Thyroid gland (tissue), 4 donors: ENCODE measurements at regions not wholly inside any gene's neighbourhood (a gene's known extent, or its start where the extent isn't known, plus 50 kb on each side); places are given as distances from the start of the nearest gene placed in this dataset.

Experiments used
- DNase-seq, 2 donors: peaks; one replicate each; pipeline ENCODE4 v3.0.0-alpha.2; 2019
- H3K27ac ChIP-seq, 3 donors: fragments of 200-600 bp; sonication (generic); 1 replicate in 2 of 3; 2 replicates in 1 of 3; pipeline ENCODE4 v1.5.1; 2016 to 2019; ENCODE audit warnings: mild to moderate bottlenecking in 1 of 3, moderate library complexity in 1 of 3
- H3K27me3 ChIP-seq: fragments of 200-600 bp; sonication (generic); one replicate; pipeline ENCODE4 v1.5.1; 2019
- H3K36me3 ChIP-seq, 2 donors: fragments of 200-600 bp; sonication (generic); one replicate each; pipeline ENCODE4 v1.5.1; 2016 to 2019
- H3K4me1 ChIP-seq, 2 donors: fragments of 200-600 bp; sonication (generic); one replicate each; pipeline ENCODE4 v1.5.1; 2017 to 2019
- H3K4me3 ChIP-seq, 3 donors: fragments of 200-600 bp; sonication (generic); replicated peaks in 1 of 3; 1 replicate in 2 of 3; 2 replicates in 1 of 3; pipeline ENCODE4 v1.5.1; 2016; ENCODE audit warnings: mild to moderate bottlenecking in 1 of 3
- H3K9me3 ChIP-seq: fragments of 200-600 bp; sonication (generic); one replicate; pipeline ENCODE4 v1.5.1; 2017
- POLR2A ChIP-seq, 2 donors: fragments of 450-650 bp; IDR thresholded peaks; one replicate each; pipeline ENCODE4 v1.6.1; 2017; ENCODE audit warnings: antibody characterized with exemption in 2 of 2, mild to moderate bottlenecking in 2 of 2, moderate library complexity in 1 of 2
- WGBS, 2 donors: methylation state at CpG; one replicate each; pipeline ENCODE4 v1.1.5; 2017; 5-methylcytosine and 5-hydroxymethylcytosine counted together
- intact Hi-C: fragments of 100-400 bp; cut with DNase I; formaldehyde crosslinking; loops from one replicate; pipeline ENCODE4 v1.15.1; 2023
- TF ChIP-seq, protein P1 (sequence below), 6 experiments: fragments of 200-600 bp in 3 of 6; fragments of 450-650 bp in 3 of 6; sonication (generic) in 3 of 6; IDR thresholded peaks; one replicate each; pipeline ENCODE4 v1.5.1; 2016 to 2019; ENCODE audit warnings: antibody characterized with exemption in 6 of 6, mild to moderate bottlenecking in 2 of 6, inconsistent platforms in 1 of 6, moderate library complexity in 1 of 6

DNA sequence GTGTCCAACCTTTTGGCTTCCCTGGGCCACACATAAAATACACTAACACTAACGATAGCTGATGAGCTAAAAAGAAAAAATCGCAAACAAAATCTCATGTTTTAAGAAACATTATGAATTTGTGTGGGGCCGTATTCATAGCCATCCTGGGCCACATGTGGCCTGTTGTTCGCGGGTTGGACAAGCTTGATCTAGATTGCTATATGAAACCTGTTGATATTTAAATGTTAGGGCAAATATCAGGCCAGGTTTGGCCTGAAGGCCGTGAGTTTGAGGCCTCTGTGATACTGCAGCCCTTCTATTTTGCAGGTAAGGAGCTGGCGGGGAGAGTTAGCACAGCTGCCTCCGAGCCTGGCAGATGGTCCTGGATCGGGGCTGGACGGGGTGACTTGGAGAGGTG lies 99.0 kb downstream of the CEBPB start:
- DNase-seq = no peak
- Histone ChIP-seq H3K27me3 (no peaks in the 10 kb centered on the region), H3K4me3 (no peak overlapping the region), H3K9me3 (no peaks in the 10 kb centered on the region), H3K27ac (peak overlapping the region in 2 of 3 donors; percentile 32 to 43), H3K4me1 (peaks cover 55 to 56% of the 10 kb centered on the region in 2 donors), H3K36me3 (no peaks in the 10 kb centered on the region)
- intact Hi-C loops = no loop called here
- 90 to 96% methylated on average over 10 of the region's 10 CpGs for WGBS, 2 donors
- TF ChIP-seq, protein P1, sequence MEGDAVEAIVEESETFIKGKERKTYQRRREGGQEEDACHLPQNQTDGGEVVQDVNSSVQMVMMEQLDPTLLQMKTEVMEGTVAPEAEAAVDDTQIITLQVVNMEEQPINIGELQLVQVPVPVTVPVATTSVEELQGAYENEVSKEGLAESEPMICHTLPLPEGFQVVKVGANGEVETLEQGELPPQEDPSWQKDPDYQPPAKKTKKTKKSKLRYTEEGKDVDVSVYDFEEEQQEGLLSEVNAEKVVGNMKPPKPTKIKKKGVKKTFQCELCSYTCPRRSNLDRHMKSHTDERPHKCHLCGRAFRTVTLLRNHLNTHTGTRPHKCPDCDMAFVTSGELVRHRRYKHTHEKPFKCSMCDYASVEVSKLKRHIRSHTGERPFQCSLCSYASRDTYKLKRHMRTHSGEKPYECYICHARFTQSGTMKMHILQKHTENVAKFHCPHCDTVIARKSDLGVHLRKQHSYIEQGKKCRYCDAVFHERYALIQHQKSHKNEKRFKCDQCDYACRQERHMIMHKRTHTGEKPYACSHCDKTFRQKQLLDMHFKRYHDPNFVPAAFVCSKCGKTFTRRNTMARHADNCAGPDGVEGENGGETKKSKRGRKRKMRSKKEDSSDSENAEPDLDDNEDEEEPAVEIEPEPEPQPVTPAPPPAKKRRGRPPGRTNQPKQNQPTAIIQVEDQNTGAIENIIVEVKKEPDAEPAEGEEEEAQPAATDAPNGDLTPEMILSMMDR (IDR thresholded peaks at IDR 0.05) = no peak
- no peak for TF ChIP-seq POLR2A (IDR thresholded peaks at IDR 0.05)

DNA sequence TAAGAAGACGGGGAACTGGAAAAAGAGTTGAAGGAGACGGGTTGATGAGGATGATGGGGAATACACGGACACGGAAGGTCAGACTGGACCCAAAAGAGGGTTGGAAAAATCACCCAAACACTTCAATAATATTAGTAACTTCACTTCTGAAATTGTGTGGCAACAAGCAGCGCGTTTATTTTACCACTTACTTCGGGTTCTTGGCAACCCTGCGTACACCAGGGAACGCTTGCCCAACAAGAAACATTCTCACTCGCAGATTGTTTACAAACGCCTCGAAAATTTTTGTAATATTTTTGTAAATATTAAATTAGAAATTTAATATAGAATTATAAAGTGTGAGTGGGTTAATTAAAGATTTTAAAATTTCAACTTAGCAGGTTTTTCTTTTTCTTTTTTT lies 99.5 kb downstream of the CEBPB start:
- Histone ChIP-seq H3K4me1 (peaks cover 50 to 51% of the 10 kb centered on the region in 2 donors), H3K36me3 (no peaks in the 10 kb centered on the region), H3K27me3 (no peaks in the 10 kb centered on the region), H3K27ac (no peak overlapping the region), H3K4me3 (no peak overlapping the region), H3K9me3 (no peaks in the 10 kb centered on the region)
- TF ChIP-seq POLR2A (IDR thresholded peaks at IDR 0.05) = no peak
- TF ChIP-seq, protein P1 (IDR thresholded peaks at IDR 0.05) = no peak
- 93 to 95% methylated on average over 12 of the region's 12 CpGs for WGBS, 2 donors
- intact Hi-C loops = no loop called here
- no peak for DNase-seq

DNA sequence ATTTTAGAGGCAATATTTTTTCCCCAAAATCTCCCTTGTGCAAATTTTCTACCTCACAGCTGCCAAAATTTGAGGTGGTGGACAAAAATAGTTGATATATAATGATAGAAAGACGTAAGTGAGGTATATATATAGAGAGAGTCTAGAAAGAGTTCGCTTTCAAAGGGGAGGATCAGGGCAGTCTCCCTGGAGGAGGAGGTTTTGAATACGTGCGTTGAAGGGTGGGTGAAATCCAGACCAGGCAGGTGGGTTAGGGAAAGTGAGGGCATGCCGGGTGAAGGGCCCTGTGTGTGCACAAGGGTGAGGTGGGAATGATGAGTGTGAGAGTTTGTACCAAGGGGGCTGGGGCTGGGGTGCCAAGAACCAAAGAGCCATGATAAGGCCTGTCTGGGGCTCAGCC lies 100.2 kb downstream of the CEBPB start:
- WGBS, 2 donors = 77 to 84% methylated on average over 5 of the region's 5 CpGs

DNA sequence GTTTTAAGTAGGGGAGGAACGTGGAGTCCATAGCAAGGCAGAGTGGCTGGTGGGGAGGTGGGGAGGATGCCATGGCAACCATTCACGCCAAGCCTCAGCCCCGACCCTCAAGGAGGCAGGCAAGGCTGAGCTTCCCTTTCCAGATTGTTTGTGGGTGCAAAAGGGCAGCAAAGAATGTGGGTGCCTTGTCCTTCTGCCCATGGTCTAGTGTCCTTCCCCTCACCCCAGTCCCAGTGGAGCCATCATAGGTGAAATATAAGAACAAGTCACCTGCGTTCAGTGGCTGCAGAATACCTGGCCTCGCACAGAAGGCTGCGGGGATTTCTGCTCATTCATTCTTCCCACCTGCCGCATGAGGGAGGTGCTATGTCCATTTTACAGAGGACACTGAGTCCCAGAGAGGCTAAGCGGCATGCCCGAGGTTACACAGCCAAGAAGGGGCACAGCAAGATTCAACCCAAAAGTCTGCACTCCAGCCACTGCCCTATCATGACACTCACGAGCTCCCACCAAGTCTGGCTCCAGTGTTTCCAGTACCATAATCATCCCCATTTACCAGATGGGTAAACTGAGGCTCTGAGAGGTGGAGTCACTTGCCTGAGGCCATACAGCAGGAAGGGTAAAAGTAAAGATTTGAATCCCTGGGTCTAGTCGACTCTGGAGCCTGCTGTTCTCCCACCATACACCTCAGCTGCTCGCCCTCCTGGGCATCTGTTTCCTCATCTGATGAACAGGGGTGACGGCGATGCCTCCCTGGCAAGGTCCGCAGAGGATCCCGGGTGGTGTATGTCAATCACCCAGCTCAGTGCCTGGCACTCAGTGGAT lies 100.8 kb downstream of the CEBPB start:
- no peak for DNase-seq
- Histone ChIP-seq H3K27ac (peak overlapping the region; percentile 80 to 89 (median 85)), H3K9me3 (no peaks in the 10 kb centered on the region), H3K27me3 (no peaks in the 10 kb centered on the region), H3K4me3 (no peak overlapping the region), H3K4me1 (peaks cover 44% of the 10 kb centered on the region in 2 donors), H3K36me3 (no peaks in the 10 kb centered on the region)
- intact Hi-C loops = no loop called here
- WGBS, 2 donors = 84 to 89% methylated on average over 16 of the region's 16 CpGs
- TF ChIP-seq, protein P1 (IDR thresholded peaks at IDR 0.05) = no peak
- TF ChIP-seq POLR2A (IDR thresholded peaks at IDR 0.05) = no peak

More for the DNA sequence above, 100.2 kb downstream of the CEBPB start:
- Histone ChIP-seq H3K4me3 (no peak overlapping the region), H3K36me3 (no peaks in the 10 kb centered on the region), H3K27me3 (no peaks in the 10 kb centered on the region), H3K4me1 (peaks cover 48 to 49% of the 10 kb centered on the region in 2 donors), H3K9me3 (no peaks in the 10 kb centered on the region), H3K27ac (peak overlapping the region; percentile 0 to 85 (median 80))
- DNase-seq = no peak
- intact Hi-C loops = no loop called here
- TF ChIP-seq POLR2A (IDR thresholded peaks at IDR 0.05) = no peak
- TF ChIP-seq, protein P1 (IDR thresholded peaks at IDR 0.05) = no peak

DNA sequence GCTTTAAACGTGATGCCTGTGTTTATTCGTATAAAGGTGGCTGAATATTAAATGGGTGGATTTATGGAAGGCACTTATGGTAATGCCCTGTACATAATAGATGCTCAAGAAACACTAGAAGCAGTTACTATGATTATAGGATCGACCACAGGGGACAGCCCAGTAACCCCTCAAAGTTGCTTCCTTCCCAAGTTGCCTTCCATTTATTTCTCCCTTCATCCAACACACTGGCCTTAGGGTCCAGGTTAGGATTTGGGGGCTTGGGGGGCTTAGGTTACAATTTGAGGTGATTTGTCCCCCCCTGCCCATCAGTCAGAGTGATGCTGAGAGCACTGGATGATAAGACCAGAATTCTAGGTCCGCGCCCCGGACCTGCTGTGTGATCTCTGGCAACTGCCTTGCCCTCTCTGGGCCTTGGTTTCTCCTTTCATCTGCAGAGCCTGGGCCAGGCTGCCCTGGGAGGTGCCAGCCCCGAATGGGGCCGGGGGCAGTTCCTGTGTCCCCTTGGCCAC lies 101.5 kb downstream of the CEBPB start:
- H3K4me3 ChIP-seq = no peak overlapping the region
- intact Hi-C loops = no loop called here
- no peak for DNase-seq
- H3K4me1 ChIP-seq = peaks cover 41 to 42% of the 10 kb centered on the region in 2 donors
- H3K27ac ChIP-seq = peak overlapping the region; percentile 80 to 89 (median 85)
- no peak for TF ChIP-seq POLR2A (IDR thresholded peaks at IDR 0.05)
- TF ChIP-seq, protein P1 (IDR thresholded peaks at IDR 0.05) = no peak
- no peaks in the 10 kb centered on the region for H3K27me3 ChIP-seq
- H3K36me3 ChIP-seq = no peaks in the 10 kb centered on the region
- 62 to 85% methylated on average over 6 to 8 of the region's 8 CpGs for WGBS, 2 donors
- no peaks in the 10 kb centered on the region for H3K9me3 ChIP-seq
